ENCODE measurements at regions not wholly inside any gene's neighbourhood (a gene's known extent, or its start where the extent isn't known, plus 50 kb on each side); places are given as distances from the start of the nearest gene placed in this dataset.
"Not testable (repeated sequence)": the region's sequence is repeated elsewhere in the genome, so short reads cannot be mapped to it uniquely, and the experiment has no call there.

GRCh38 chr16:60078819-60079218, 1344.7 kb upstream of the GOT2 start:
- not testable (repeated sequence) for TF ChIP-seq CTCF, EP300 (IDR thresholded peaks at IDR 0.05)

All from stomach (tissue), 4 donors.